HAP-1 (cell line): ENCODE measurements at regions not wholly inside any gene's neighbourhood (a gene's known extent, or its start where the extent isn't known, plus 50 kb on each side); places are given as distances from the start of the nearest gene placed in this dataset.

Experiments
- DNase-seq, 2 experiments: peaks; one replicate each; pipeline ENCODE4 v3.0.0-alpha.2; 2016 to 2020; ENCODE audit warnings: low spot score in 2 of 2
- H3K27me3 ChIP-seq: fragments of 250-450 bp; sonication (Bioruptor Pico); 2 replicates; pipeline ENCODE4 v1.5.1; 2020; ENCODE audit warnings: low read depth, mild to moderate bottlenecking, moderate library complexity
- H3K36me3 ChIP-seq: fragments of 250-450 bp; sonication (Bioruptor Pico); replicated peaks from 2 replicates; pipeline ENCODE4 v1.5.1; 2020; ENCODE audit warnings: mild to moderate bottlenecking
- H3K4me1 ChIP-seq: fragments of 250-450 bp; sonication (Bioruptor Pico); 2 replicates; pipeline ENCODE4 v1.5.1; 2020; ENCODE audit warnings: mild to moderate bottlenecking
- H3K4me3 ChIP-seq: fragments of 250-450 bp; sonication (Bioruptor Pico); 2 replicates; pipeline ENCODE4 v1.5.1; 2020; ENCODE audit warnings: mild to moderate bottlenecking, moderate library complexity
- H3K9me3 ChIP-seq: fragments of 250-450 bp; sonication (Bioruptor Pico); 2 replicates; pipeline ENCODE4 v1.5.1; 2020; ENCODE audit warnings: mild to moderate bottlenecking, moderate library complexity
- in situ Hi-C: fragments of 300-500 bp; cut with MboI; formaldehyde crosslinking; loops from 3 replicates; pipeline ENCODE4 v1.14.3; 2020; ENCODE audit warnings: low sequenced_read_pairs, inconsistent platforms, mixed read lengths

DNA sequence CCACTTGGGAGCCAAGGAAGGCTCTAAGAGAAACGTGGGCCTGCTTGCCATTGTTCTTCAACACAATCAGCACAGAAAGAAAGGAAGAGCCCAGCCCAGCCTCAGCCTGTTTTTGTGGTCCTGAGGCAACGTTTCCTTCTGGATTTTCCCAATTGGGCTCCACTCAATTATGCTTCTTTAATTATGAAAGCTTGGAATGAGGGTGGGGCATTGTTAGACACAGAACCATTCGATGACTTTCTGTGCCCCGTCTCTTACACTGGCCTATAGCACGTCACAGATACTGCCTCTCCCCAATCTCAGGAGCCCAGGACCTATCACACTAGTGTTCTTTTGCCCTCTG, 207.4 kb downstream of the ZFP36L2 start:
- Histone ChIP-seq H3K36me3 (no peaks in the 10 kb centered on the region), H3K9me3 (0 out of 2 replicates have a peak, but pooled peaks cover 4% of the 10 kb centered on the region), H3K4me3 (no peak overlapping the region), H3K27me3 (no peaks in the 10 kb centered on the region), H3K4me1 (no peaks in the 10 kb centered on the region)
- DNase-seq: no peak
- in situ Hi-C loops: no loop called here

DNA sequence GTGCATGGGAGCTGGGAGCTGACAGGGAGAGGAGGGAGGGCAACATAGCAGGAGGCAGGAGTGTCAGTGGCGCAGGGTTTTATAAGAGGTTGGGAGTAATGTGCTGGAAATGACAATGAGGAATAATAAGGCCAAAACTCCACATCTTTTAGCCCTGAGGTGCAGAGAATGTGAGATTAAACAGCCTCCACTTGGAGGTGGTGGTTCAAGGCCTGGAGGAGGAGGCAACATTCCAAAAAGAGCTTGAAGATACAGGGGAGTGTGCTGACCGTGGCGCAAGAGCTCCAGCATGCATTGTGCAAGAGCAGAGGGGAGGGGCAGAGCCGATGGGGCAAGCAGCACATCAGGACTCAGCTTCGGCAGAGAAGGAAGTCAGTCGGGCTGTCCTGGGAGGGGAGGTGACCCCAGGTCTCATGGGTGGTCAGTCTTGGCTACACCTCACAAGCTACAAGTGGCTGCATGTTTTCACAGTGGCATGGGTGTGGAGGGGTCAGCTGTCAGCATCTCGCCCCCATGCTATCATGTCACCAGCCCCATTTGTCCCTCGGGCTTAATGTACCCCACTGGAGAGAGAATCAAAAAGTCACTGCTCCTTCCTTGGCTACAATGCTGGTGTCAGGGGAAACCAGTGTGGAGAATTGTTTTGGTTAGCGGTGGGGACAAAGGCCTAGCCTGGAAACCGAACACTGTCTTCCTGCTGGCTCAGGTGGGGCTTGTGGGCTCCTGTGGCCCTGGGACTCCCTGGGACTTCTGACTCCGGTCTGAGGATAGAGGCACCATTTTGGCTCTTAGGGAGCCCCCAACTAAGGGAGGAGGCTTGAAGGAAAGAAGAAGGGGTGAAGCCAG, 208.0 kb downstream of the ZFP36L2 start:
- H3K4me1 ChIP-seq: no peaks in the 10 kb centered on the region
- H3K4me3 ChIP-seq: no peak overlapping the region
- no peak for DNase-seq
- in situ Hi-C loops: no loop called here
- 0 out of 2 replicates have a peak, but pooled peaks cover 4% of the 10 kb centered on the region for H3K9me3 ChIP-seq
- no peaks in the 10 kb centered on the region for H3K36me3 ChIP-seq
- H3K27me3 ChIP-seq: no peaks in the 10 kb centered on the region

DNA sequence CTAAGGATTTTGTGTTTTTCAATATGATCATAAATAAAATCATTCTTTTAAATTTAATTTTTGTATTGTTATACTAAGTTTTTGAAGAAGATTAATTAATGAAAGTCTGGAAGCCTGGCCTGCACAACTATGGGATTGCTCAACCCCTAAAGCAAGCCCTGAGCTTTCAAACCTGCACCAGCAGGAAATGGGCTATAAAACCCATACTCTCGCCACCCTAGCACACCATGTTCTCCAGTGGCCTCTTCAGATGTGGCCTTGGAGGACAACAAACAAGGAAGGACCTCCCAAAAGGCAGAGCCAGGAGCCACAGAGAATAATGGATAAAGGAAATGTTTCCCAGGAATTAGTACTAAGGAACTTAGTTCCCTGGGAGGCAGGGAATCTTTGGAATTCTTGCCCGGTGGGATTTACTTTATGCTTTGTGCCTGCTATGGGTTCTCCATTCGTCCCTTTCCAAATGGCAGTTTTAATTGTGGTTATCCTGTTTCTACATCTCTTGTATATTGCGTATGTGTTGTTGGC, 212.5 kb downstream of the ZFP36L2 start:
- Histone ChIP-seq H3K4me3 (no peak overlapping the region), H3K4me1 (no peaks in the 10 kb centered on the region), H3K36me3 (no peaks in the 10 kb centered on the region), H3K27me3 (no peaks in the 10 kb centered on the region), H3K9me3 (no peaks in the 10 kb centered on the region)
- in situ Hi-C loops: no loop called here
- no peak for DNase-seq

DNA sequence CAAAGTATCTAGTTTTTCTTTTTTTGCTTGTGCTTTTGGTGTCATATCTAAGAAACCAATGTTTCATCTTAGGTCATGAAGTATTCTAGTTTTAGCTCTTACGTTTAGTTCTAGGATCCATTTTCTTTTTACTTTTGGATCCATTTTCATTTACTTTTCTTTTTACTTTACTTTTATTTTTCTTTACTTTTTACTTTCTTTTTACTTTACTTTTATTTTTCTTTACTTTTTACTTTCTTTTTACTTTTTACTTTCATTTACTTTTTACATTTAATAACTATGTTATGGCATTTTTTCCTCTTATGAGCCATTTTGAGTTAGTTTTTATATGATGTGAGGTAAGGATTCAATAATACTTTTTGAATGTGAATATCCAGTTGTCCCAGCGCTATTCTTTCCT, 213.4 kb downstream of the ZFP36L2 start:
- no peaks in the 10 kb centered on the region for H3K9me3 ChIP-seq
- no peaks in the 10 kb centered on the region for H3K27me3 ChIP-seq
- no peak overlapping the region for H3K4me3 ChIP-seq
- in situ Hi-C loops: no loop called here
- no peaks in the 10 kb centered on the region for H3K36me3 ChIP-seq
- H3K4me1 ChIP-seq: no peaks in the 10 kb centered on the region
- no peak for DNase-seq

DNA sequence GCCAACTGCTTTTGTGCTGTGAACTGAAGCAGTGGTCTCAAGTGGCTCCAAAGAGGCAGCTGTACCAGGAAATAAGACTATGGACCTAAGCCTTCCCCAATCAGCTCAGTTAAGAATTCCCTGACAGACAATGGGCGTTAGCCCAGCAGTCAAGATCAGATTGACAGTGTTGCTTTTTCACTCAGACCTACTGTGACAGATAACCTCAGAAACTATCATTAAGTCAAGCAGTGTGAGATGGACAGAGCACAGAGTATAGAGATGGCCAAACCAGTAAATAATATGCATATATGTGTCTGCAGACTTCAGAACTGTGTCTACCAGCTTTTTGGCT, 215.3 kb downstream of the ZFP36L2 start:
- no peak for DNase-seq
- in situ Hi-C loops: no loop called here
- no peaks in the 10 kb centered on the region for H3K9me3 ChIP-seq
- no peaks in the 10 kb centered on the region for H3K27me3 ChIP-seq
- H3K36me3 ChIP-seq: no peaks in the 10 kb centered on the region
- H3K4me3 ChIP-seq: no peak overlapping the region
- no peaks in the 10 kb centered on the region for H3K4me1 ChIP-seq

DNA sequence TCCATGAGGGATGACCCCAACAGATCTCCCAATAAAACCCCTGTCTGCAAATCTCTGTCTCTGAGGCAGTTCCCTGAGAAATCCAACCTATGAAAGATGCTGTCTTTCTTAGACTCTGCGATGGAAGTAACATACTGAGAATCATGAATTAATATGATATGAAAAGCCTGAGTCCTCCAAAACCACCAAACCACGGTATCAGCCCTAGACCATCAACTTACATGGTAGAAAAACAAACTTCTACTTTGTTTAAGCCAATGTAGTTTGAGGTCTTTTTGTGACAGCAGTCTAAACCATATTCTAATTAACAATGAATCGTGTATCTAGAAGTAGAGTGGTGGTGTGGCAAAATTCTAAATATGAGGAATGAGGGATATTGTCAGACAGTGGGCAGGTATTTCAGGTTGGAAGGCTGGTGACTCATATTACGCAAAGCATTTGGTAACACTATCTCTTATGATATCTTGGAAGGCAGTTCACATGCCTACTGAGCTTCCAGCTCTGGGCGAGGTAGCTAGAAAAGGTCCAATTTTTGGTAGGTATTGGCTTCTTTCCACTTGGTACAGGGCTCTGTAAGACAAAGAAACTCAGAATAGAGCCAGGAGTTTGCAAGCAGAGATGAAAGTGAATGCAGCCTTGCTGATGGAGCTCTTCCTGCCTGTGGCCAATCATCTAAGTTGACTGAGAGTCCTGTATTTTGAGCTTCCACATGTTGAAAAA, 215.8 kb downstream of the ZFP36L2 start:
- Histone ChIP-seq H3K4me1 (no peaks in the 10 kb centered on the region), H3K36me3 (no peaks in the 10 kb centered on the region), H3K4me3 (no peak overlapping the region), H3K9me3 (no peaks in the 10 kb centered on the region), H3K27me3 (no peaks in the 10 kb centered on the region)
- in situ Hi-C loops: no loop called here
- no peak for DNase-seq

DNA sequence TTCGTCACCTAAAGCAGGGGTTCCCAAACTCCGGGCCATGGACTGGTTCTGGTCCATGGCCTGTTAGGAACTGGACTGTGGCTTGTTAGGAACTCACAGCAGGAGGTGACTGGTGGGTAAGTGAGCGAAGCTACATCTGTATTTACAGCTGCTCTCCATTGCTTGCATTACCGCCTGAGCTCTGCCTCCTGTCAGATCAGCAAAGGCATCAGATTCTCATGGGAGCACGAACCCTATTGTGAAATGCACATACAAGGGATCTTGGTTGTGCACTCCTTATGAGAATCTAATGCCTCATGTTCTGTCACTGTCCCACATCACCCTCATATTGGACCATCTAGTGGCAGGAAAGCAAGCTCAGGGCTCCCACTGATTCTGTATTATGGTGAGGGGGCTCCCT, 217.0 kb downstream of the ZFP36L2 start:
- Histone ChIP-seq H3K27me3 (no peaks in the 10 kb centered on the region), H3K9me3 (no peaks in the 10 kb centered on the region), H3K36me3 (no peaks in the 10 kb centered on the region), H3K4me3 (no peak overlapping the region), H3K4me1 (no peaks in the 10 kb centered on the region)
- DNase-seq: no peak
- in situ Hi-C loops: no loop called here

DNA sequence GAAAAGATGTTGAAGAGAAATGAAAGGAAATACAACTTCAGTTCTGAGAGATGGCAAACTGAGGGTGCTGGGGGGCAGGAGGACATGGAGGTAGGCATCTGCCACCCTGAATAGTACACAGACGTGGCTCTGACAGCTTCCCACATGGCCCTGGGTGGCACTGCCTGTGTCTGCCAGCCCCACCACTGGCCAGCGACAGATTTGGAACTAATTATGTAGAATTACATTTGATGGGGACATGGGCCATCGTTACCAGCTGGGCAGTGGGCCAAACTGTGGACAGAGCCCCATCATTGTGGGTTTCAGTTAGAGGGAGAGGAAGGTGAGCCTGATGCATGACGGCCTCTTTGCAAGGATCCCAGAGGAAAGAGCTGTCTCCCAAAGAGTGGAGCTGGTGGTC, 216.0 kb upstream of the HAAO start:
- Histone ChIP-seq H3K36me3 (no peaks in the 10 kb centered on the region), H3K4me1 (no peaks in the 10 kb centered on the region), H3K4me3 (no peak overlapping the region), H3K27me3 (no peaks in the 10 kb centered on the region), H3K9me3 (no peaks in the 10 kb centered on the region)
- DNase-seq: no peak
- in situ Hi-C loops: no loop called here

DNA sequence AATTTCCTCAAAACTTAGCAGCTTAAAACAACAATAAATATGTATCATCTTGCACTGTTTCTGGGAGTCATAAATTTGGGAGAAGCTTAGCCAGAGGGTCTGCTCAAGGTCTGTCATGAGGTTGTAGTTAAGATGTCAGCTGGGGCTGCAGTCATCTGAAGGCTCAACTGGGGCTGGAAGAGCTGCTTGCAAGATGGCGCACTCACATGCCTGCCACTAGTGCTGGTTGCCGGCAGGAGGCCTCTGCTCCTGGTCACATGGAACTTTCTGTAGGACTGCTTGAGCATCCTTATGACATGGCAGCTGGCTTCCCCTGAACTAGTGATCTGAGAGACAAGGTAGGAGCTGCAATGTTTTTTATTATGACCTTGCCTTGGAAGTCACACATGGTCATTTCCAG, 215.5 kb upstream of the HAAO start:
- Histone ChIP-seq H3K4me3 (no peak overlapping the region), H3K27me3 (no peaks in the 10 kb centered on the region), H3K9me3 (no peaks in the 10 kb centered on the region), H3K36me3 (no peaks in the 10 kb centered on the region), H3K4me1 (no peaks in the 10 kb centered on the region)
- in situ Hi-C loops: no loop called here
- DNase-seq: no peak

DNA sequence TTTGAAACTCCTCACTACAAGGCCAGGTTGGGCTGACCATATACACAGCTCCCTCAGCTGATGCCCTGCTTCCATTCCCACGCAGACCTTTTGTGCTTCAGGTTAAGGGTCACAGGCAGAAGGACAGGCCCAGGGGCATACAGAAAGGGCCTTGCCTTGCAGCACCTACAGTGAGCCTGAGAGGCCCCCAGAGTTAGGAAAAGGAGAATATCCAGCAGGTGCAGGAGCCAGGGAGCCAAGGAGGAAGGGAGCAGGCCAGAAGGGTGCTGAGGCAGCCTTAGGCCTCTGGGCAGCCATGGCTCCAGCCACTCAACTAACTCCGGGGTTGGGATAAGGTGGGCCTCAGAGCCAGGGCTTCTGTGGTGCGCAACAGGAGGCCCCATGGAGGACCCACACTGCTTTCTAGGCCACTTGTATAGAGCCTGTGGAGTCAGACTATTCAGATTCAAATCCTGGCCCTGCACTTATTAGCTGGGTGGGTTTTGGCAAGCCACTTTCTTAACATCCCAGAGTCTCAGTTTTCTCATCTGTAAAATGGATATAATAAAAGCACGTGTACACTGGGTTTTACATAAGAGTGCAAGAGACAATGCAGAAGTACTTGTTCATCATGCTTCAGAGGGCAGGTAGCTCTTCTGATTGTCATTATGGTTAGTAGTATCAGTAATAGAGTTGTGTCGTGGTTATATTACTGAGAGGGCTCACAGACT, 214.6 kb upstream of the HAAO start:
- Histone ChIP-seq H3K9me3 (no peaks in the 10 kb centered on the region), H3K4me3 (no peak overlapping the region), H3K27me3 (no peaks in the 10 kb centered on the region), H3K36me3 (no peaks in the 10 kb centered on the region), H3K4me1 (no peaks in the 10 kb centered on the region)
- no peak for DNase-seq
- in situ Hi-C loops: no loop called here

DNA sequence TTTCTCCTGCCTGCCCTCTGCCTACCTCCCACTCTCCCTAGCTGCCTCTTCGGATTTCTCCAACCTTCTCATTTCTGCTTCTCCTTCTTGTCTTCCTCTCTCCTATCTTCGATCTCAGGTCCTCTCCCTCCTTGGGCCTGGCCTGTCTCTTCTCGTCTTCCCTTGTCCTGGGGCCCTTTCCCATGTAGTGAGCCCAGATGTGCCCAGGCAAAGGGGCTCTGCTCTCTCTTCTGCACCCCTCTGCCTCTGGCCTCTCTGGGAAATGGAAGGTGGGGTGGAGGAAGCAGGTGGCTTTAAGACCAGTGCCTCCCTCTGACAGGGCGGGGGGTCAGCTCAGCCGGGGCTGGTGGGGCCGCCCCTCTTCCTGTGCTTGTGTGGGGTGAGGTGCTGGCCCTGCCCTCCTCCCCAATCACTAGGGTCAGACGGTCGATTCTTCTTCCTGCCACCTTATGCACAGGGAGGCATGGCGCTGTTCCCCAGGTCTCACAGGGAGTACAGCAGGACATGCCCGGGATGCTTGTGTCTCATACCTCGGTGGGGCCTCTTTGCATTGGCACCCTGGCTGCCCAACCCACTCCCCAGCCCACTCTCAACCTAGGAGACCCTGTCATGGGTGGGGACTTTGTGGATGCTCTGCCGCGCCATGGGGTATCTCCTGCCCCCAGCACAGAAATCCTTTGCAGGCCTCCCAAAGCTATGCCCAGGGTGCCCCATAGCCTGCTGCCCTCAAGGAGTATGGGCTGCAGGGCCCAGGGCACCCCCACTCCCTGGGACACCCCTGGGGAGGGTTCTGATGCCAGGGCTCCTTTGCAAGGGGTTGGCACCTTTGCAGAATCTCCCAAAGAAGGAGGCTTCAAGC, 213.8 kb upstream of the HAAO start:
- H3K27me3 ChIP-seq: no peaks in the 10 kb centered on the region
- no peaks in the 10 kb centered on the region for H3K4me1 ChIP-seq
- H3K4me3 ChIP-seq: no peak overlapping the region
- DNase-seq: no peak
- no peaks in the 10 kb centered on the region for H3K36me3 ChIP-seq
- no peaks in the 10 kb centered on the region for H3K9me3 ChIP-seq
- in situ Hi-C loops: no loop called here

DNA sequence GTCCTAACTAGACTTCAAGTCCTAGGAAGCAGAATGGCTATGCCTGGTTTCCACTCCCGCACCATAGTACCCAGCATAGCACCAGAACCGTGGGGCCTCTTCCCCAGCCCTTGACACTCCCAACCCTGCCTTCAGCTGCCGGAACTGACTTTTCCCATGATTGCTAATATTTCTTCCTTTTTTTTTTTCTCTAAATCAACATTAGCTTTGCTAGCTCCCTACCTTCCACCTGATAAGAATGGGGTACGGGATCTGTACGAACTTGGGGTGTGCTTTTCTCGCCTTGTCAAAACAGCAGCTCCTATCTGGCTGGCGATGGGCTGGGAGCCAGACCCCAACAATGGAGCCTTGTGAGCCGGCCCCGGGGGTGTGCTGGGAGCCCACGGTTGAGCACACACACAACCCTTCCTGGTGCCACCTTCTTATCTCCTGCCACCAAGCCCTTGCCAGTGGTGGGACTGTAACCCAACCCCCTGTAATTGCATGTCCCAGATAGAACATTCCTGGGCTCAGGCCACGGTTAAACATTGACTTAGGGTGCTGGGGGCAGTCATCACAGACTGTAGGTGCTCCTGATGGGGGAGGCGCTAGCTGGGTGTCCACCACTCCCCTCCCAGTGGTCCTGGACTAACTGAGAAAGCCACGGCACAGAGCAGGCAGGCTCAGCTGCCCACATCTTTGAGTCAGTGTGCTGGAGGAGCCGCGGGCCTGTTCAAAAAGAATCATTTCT, 213.0 kb upstream of the HAAO start:
- Histone ChIP-seq H3K36me3 (no peaks in the 10 kb centered on the region), H3K9me3 (no peaks in the 10 kb centered on the region), H3K4me1 (no peaks in the 10 kb centered on the region), H3K4me3 (no peak overlapping the region), H3K27me3 (no peaks in the 10 kb centered on the region)
- in situ Hi-C loops: no loop called here
- DNase-seq: no peak

DNA sequence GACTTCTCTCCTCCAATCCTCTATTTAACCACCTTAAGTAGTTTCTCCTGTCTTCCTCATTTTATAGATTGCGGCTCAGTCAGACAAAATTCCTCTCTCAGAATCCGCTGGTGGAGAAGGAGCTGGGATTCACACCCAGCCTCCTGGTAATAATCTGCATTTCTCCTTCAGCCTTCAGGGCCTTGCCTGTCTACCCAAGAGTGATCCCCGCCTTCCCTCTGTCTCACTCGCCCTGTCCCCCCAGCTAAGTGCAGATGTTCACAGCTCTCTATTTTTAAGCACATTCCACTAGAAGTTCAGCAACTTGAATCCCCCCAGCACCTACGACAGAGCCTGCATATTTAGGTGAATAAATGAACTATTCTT, 212.5 kb upstream of the HAAO start:
- in situ Hi-C loops: no loop called here
- no peaks in the 10 kb centered on the region for H3K4me1 ChIP-seq

More for the DNA sequence above, 212.5 kb upstream of the HAAO start:
- no peaks in the 10 kb centered on the region for H3K36me3 ChIP-seq
- H3K4me3 ChIP-seq: no peak overlapping the region
- H3K27me3 ChIP-seq: no peaks in the 10 kb centered on the region
- DNase-seq: no peak
- no peaks in the 10 kb centered on the region for H3K9me3 ChIP-seq
